ENCODE measurements at regions not wholly inside any gene's neighbourhood (a gene's known extent, or its start where the extent isn't known, plus 50 kb on each side); places are given as distances from the start of the nearest gene placed in this dataset.

GRCh38 chrX:122218666-122219065, 965.4 kb upstream of the GRIA3 start:
- TF ChIP-seq SIN3A (IDR thresholded peaks at IDR 0.05; ENCODE audit: borderline replicate concordance, insufficient read depth, low read depth, low read length) (no peak), TCF7L2 (IDR thresholded peaks at IDR 0.05; ENCODE audit: low read depth, low read length) (no peak), REST (IDR thresholded peaks at IDR 0.05; ENCODE audit: insufficient read depth in 1 of 2, low read depth in 2 of 2, low read length in 1 of 2) (no peak), POLR2AphosphoS5 (IDR thresholded peaks at IDR 0.05; ENCODE audit: low read depth, low read length) (no peak)
- TF ChIP-seq, protein P1, sequence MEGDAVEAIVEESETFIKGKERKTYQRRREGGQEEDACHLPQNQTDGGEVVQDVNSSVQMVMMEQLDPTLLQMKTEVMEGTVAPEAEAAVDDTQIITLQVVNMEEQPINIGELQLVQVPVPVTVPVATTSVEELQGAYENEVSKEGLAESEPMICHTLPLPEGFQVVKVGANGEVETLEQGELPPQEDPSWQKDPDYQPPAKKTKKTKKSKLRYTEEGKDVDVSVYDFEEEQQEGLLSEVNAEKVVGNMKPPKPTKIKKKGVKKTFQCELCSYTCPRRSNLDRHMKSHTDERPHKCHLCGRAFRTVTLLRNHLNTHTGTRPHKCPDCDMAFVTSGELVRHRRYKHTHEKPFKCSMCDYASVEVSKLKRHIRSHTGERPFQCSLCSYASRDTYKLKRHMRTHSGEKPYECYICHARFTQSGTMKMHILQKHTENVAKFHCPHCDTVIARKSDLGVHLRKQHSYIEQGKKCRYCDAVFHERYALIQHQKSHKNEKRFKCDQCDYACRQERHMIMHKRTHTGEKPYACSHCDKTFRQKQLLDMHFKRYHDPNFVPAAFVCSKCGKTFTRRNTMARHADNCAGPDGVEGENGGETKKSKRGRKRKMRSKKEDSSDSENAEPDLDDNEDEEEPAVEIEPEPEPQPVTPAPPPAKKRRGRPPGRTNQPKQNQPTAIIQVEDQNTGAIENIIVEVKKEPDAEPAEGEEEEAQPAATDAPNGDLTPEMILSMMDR (IDR thresholded peaks at IDR 0.05): no peak
- BruUV-seq (replicated peaks): no TSS peak
- no peak overlapping the region for H3K4me3 ChIP-seq (ENCODE audit: low read depth in 2 of 2, low read length in 2 of 2)
- no peaks in the 10 kb centered on the region for H3K4me1 ChIP-seq (ENCODE audit: control insufficient read depth, insufficient read depth, low read length)
- no peak overlapping the region for H3K27ac ChIP-seq (ENCODE audit: low read length)
- in situ Hi-C loops (cut with HindIII; ENCODE audit: low pct_unique_long_range_greater_than_20kb, low sequenced_read_pairs): no loop called here
- ChIA-PET POLR2A (no interaction called here), CTCF (no interaction called here)
- intact Hi-C loops (cut with micrococcal nuclease; ENCODE audit: unreplicated experiment): no loop called here
- H3K9me3 ChIP-seq (ENCODE audit: control insufficient read depth, insufficient read depth, low read depth, low read length): no peaks in the 10 kb centered on the region
- DNase-seq (ENCODE audit: low read depth, low spot score): no peak
- H3K27me3 ChIP-seq (ENCODE audit: control insufficient read depth, insufficient read depth, low read length): no peaks in the 10 kb centered on the region
- ATAC-seq: no peak
- no peaks in the 10 kb centered on the region for H3K36me3 ChIP-seq (ENCODE audit: control insufficient read depth, insufficient read depth, low read length)

DNA sequence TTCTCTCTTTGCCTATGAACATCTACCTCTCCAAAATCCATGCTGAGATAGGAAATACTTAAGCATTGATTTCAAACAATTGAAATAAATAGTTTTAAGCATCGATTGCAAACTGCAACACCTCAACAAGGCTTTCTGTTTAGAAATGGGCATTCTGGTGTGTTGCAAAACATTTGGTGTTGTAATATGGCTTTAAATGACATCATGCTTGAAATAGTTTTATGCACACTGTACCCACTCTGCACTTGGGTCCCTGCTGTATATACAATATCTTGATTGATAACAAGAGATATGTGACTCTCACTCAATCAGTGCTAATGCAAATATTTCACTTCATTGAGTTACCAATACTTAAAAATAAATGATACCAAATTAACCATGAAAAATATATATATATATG, 964.9 kb upstream of the GRIA3 start:
- no peaks in the 10 kb centered on the region for H3K9me3 ChIP-seq (ENCODE audit: control insufficient read depth, insufficient read depth, low read depth, low read length)
- H3K27ac ChIP-seq (ENCODE audit: low read length): no peak overlapping the region
- CTCF ChIA-PET: no interaction called here
- intact Hi-C loops (cut with micrococcal nuclease; ENCODE audit: unreplicated experiment) (no loop called here), in situ Hi-C loops (cut with HindIII; ENCODE audit: low pct_unique_long_range_greater_than_20kb, low sequenced_read_pairs) (no loop called here)
- H3K36me3 ChIP-seq (ENCODE audit: control insufficient read depth, insufficient read depth, low read length): no peaks in the 10 kb centered on the region
- no peak overlapping the region for H3K4me3 ChIP-seq (ENCODE audit: low read depth in 2 of 2, low read length in 2 of 2)
- no peak for DNase-seq (ENCODE audit: low read depth, low spot score)
- no peaks in the 10 kb centered on the region for H3K4me1 ChIP-seq (ENCODE audit: control insufficient read depth, insufficient read depth, low read length)
- no peak for ATAC-seq
- no peaks in the 10 kb centered on the region for H3K27me3 ChIP-seq (ENCODE audit: control insufficient read depth, insufficient read depth, low read length)
- no peak for TF ChIP-seq POLR2AphosphoS5 (IDR thresholded peaks at IDR 0.05; ENCODE audit: low read depth, low read length)
- TF ChIP-seq, protein P1 (IDR thresholded peaks at IDR 0.05): no peak
- TF ChIP-seq TCF7L2 (IDR thresholded peaks at IDR 0.05; ENCODE audit: low read depth, low read length): no peak
- TF ChIP-seq REST (IDR thresholded peaks at IDR 0.05; ENCODE audit: insufficient read depth in 1 of 2, low read depth in 2 of 2, low read length in 1 of 2): no peak
- no peak for TF ChIP-seq SIN3A (IDR thresholded peaks at IDR 0.05; ENCODE audit: borderline replicate concordance, insufficient read depth, low read depth, low read length)
- POLR2A ChIA-PET: no interaction called here
- no TSS peak for BruUV-seq (replicated peaks)

All from Panc1 (cell line).